Glutamatergic neuron (in vitro differentiated cells): ENCODE measurements at regions not wholly inside any gene's neighbourhood (a gene's known extent, or its start where the extent isn't known, plus 50 kb on each side); places are given as distances from the start of the nearest gene placed in this dataset.

ENCODE experiments used
- DNase-seq: peaks from one replicate; pipeline ENCODE4 v3.0.0; 2022
- H3K27ac Mint-ChIP-seq: one replicate; pipeline ENCODE4 v1.8.0; 2020; ENCODE audit warnings: mild to moderate bottlenecking, mixed read lengths, inconsistent platforms; ENCODE audit not compliant: unreplicated experiment
- H3K27me3 Mint-ChIP-seq: one replicate; pipeline ENCODE4 v1.8.0; 2020; ENCODE audit warnings: mild to moderate bottlenecking, moderate library complexity, mixed read lengths, inconsistent platforms; ENCODE audit not compliant: unreplicated experiment
- H3K36me3 Mint-ChIP-seq: one replicate; pipeline ENCODE4 v1.8.0; 2020; ENCODE audit warnings: mild to moderate bottlenecking, mixed read lengths, inconsistent platforms; ENCODE audit not compliant: unreplicated experiment
- H3K4me1 Mint-ChIP-seq: one replicate; pipeline ENCODE4 v1.8.0; 2020; ENCODE audit warnings: mild to moderate bottlenecking, low read depth, mixed read lengths, inconsistent platforms; ENCODE audit not compliant: unreplicated experiment
- H3K4me3 Mint-ChIP-seq: one replicate; pipeline ENCODE4 v1.8.0; 2020; ENCODE audit warnings: mild to moderate bottlenecking, mixed read lengths, inconsistent platforms; ENCODE audit not compliant: unreplicated experiment
- H3K9me3 Mint-ChIP-seq: one replicate; pipeline ENCODE4 v1.8.0; 2020; ENCODE audit warnings: mild to moderate bottlenecking, moderate library complexity, mixed read lengths, inconsistent platforms; ENCODE audit not compliant: unreplicated experiment
- CTCF ChIP-seq: fragments of 200-600 bp; sonication (generic); IDR thresholded peaks from one replicate; pipeline ENCODE4 v1.5.0; 2021; ENCODE audit not compliant: partially characterized antibody, unreplicated experiment

GRCh38 chr2:33765122-33765521, 166.0 kb upstream of the FAM98A start:
- Mint-ChIP-seq H3K4me1 (no peaks in the 10 kb centered on the region), H3K36me3 (no peaks in the 10 kb centered on the region), H3K4me3 (no peak overlapping the region), H3K27me3 (no peaks in the 10 kb centered on the region), H3K27ac (no peak overlapping the region), H3K9me3 (peaks cover 2% of the 10 kb centered on the region)
- no peak for DNase-seq
- TF ChIP-seq CTCF, result no peak

GRCh38 chr2:33764551-33764950, 165.5 kb upstream of the FAM98A start:
- Mint-ChIP-seq H3K9me3 (peaks cover 4% of the 10 kb centered on the region), H3K27me3 (no peaks in the 10 kb centered on the region), H3K4me1 (no peaks in the 10 kb centered on the region), H3K4me3 (no peak overlapping the region), H3K27ac (no peak overlapping the region), H3K36me3 (no peaks in the 10 kb centered on the region)
- DNase-seq, result no peak
- TF ChIP-seq CTCF, result no peak

GRCh38 chr2:33763671-33764310, 164.7 kb upstream of the FAM98A start:
- H3K36me3 Mint-ChIP-seq, result peaks cover 4% of the 10 kb centered on the region

GRCh38 chr2:33762636-33763035, 163.5 kb upstream of the FAM98A start:
- H3K9me3 Mint-ChIP-seq, result peaks cover 4% of the 10 kb centered on the region
- no peak overlapping the region for H3K4me3 Mint-ChIP-seq
- H3K27me3 Mint-ChIP-seq, result no peaks in the 10 kb centered on the region
- no peaks in the 10 kb centered on the region for H3K4me1 Mint-ChIP-seq
- peaks cover 5% of the 10 kb centered on the region for H3K36me3 Mint-ChIP-seq
- no peak for DNase-seq
- TF ChIP-seq CTCF, result no peak
- no peak overlapping the region for H3K27ac Mint-ChIP-seq

More at GRCh38 chr2:33763671-33764310, 164.7 kb upstream of the FAM98A start:
- H3K9me3 Mint-ChIP-seq, result peaks cover 4% of the 10 kb centered on the region
- H3K4me3 Mint-ChIP-seq, result no peak overlapping the region
- H3K27me3 Mint-ChIP-seq, result no peaks in the 10 kb centered on the region
- no peak overlapping the region for H3K27ac Mint-ChIP-seq
- no peak for DNase-seq
- TF ChIP-seq CTCF, result no peak
- H3K4me1 Mint-ChIP-seq, result no peaks in the 10 kb centered on the region

GRCh38 chr2:33746208-33746800, 147.2 kb upstream of the FAM98A start:
- TF ChIP-seq CTCF, result no peak
- Mint-ChIP-seq H3K36me3 (peaks cover 6% of the 10 kb centered on the region), H3K4me3 (no peak overlapping the region), H3K9me3 (peaks cover 3% of the 10 kb centered on the region), H3K27ac (no peak overlapping the region), H3K4me1 (no peaks in the 10 kb centered on the region), H3K27me3 (no peaks in the 10 kb centered on the region)
- DNase-seq, result no peak
